Left cardiac atrium (tissue), 4 donors: ENCODE measurements at regions not wholly inside any gene's neighbourhood (a gene's known extent, or its start where the extent isn't known, plus 50 kb on each side); places are given as distances from the start of the nearest gene placed in this dataset.
"Not testable (repeated sequence)": the region's sequence is repeated elsewhere in the genome, so short reads cannot be mapped to it uniquely, and the experiment has no call there.

Source experiments
- ATAC-seq, 2 donors: fragments of 200-7000 bp; cut with Tn5 transposase; one replicate each; pipeline ENCODE4 v1.9.1; 2020; ENCODE audit warnings: mild to moderate bottlenecking in 2 of 2, moderate library complexity in 2 of 2
- DNase-seq: peaks from one replicate; pipeline ENCODE4 v3.0.0-alpha.2; 2020
- intact Hi-C, 2 donors: fragments of 100-400 bp; cut with DNase I; formaldehyde crosslinking; loops; one replicate each; pipeline versions ENCODE4 v1.14.1 to v1.15.1; 2022 to 2023
- donor health status: DM: no; HTN: yes; CAD: no.
- donor health status: DM: no; HTN: yes; CAD: no; lungs with severe emphysema.
- donor health status: DM: yes; HTN: yes; CAD: no.
- donor health status: Dilated cardiomyopathy.

GRCh38 chr16:47886631-47887415, 269.0 kb downstream of the ABCC12 start:
- ATAC-seq (no peak), DNase-seq (no peak)
- intact Hi-C loops: no loop called here

GRCh38 chr16:47886139-47886538, 269.7 kb downstream of the ABCC12 start:
- intact Hi-C loops: no loop called here
- ATAC-seq (no peak), DNase-seq (no peak)

- DNase-seq (no peak), ATAC-seq (no peak)
- intact Hi-C loops: no loop called here
Measured at GRCh38 chr16:47885489-47885888, 270.3 kb downstream of the ABCC12 start.

GRCh38 chr16:47884116-47884725, 271.6 kb downstream of the ABCC12 start:
- DNase-seq: no peak
- no peak for ATAC-seq
- intact Hi-C loops: no loop called here

GRCh38 chr16:47881574-47881973, 274.2 kb downstream of the ABCC12 start:
- no peak for ATAC-seq
- DNase-seq: no peak
- intact Hi-C loops: no loop called here

- DNase-seq: no peak
- no peak for ATAC-seq
- intact Hi-C loops: no loop called here
Measured at GRCh38 chr16:47880653-47881052, 275.1 kb downstream of the ABCC12 start.

GRCh38 chr16:47877166-47877565, 278.6 kb downstream of the ABCC12 start:
- intact Hi-C loops: no loop called here
- DNase-seq (no peak), ATAC-seq (no peak)

GRCh38 chr16:47876511-47876910, 279.3 kb downstream of the ABCC12 start:
- ATAC-seq: no peak
- intact Hi-C loops: no loop called here

GRCh38 chr16:47873434-47873833, 282.4 kb downstream of the ABCC12 start:
- ATAC-seq (no peak), DNase-seq (no peak)
- intact Hi-C loops: no loop called here

More at GRCh38 chr16:47876511-47876910, 279.3 kb downstream of the ABCC12 start:
- DNase-seq: no peak

GRCh38 chr16:47872225-47872624, 283.6 kb downstream of the ABCC12 start:
- no peak for ATAC-seq
- intact Hi-C loops: no loop called here
- DNase-seq: no peak

GRCh38 chr16:47866423-47866822, 289.4 kb downstream of the ABCC12 start:
- no peak for DNase-seq
- intact Hi-C loops: no loop called here
- ATAC-seq: no peak

- DNase-seq (no peak), ATAC-seq (no peak)
- intact Hi-C loops: no loop called here
Measured at GRCh38 chr16:47865337-47865855, 290.4 kb downstream of the ABCC12 start.

- DNase-seq, ATAC-seq, intact Hi-C loops: not testable (repeated sequence)
Measured at GRCh38 chr16:47864262-47864661, 291.5 kb downstream of the ABCC12 start.

- no peak for ATAC-seq
- intact Hi-C loops: no loop called here
Measured at GRCh38 chr16:47861999-47862398, 293.8 kb downstream of the ABCC12 start.

GRCh38 chr16:47858333-47858982, 297.3 kb downstream of the ABCC12 start:
- no peak for DNase-seq
- intact Hi-C loops: no loop called here
- ATAC-seq: no peak

More at GRCh38 chr16:47861999-47862398, 293.8 kb downstream of the ABCC12 start:
- DNase-seq: no peak

- ATAC-seq: no peak
- intact Hi-C loops: no loop called here
- no peak for DNase-seq
Measured at GRCh38 chr16:47855431-47855830, 300.4 kb downstream of the ABCC12 start.

- ATAC-seq: no peak
- DNase-seq: no peak
- intact Hi-C loops: no loop called here
Measured at GRCh38 chr16:47854737-47855136, 301.1 kb downstream of the ABCC12 start.

- DNase-seq: no peak
- intact Hi-C loops: no loop called here
- no peak for ATAC-seq
Measured at GRCh38 chr16:47852991-47853390, 302.8 kb downstream of the ABCC12 start.

GRCh38 chr16:47851146-47851545, 304.6 kb downstream of the ABCC12 start:
- intact Hi-C loops: no loop called here
- ATAC-seq: no peak
- no peak for DNase-seq

- ATAC-seq (no peak), DNase-seq (no peak)
- intact Hi-C loops: no loop called here
Measured at GRCh38 chr16:47849736-47850135, 306.1 kb downstream of the ABCC12 start.
